GM12801 (cell line): ENCODE measurements at regions not wholly inside any gene's neighbourhood (a gene's known extent, or its start where the extent isn't known, plus 50 kb on each side); places are given as distances from the start of the nearest gene placed in this dataset.

ENCODE experiments used
- TF ChIP-seq, protein P1 (sequence below): IDR thresholded peaks from one replicate; pipeline ENCODE4 v1.5.1; 2011; ENCODE audit warnings: control low read depth; ENCODE audit not compliant: insufficient read length; ENCODE audit errors: extremely low read depth

DNA sequence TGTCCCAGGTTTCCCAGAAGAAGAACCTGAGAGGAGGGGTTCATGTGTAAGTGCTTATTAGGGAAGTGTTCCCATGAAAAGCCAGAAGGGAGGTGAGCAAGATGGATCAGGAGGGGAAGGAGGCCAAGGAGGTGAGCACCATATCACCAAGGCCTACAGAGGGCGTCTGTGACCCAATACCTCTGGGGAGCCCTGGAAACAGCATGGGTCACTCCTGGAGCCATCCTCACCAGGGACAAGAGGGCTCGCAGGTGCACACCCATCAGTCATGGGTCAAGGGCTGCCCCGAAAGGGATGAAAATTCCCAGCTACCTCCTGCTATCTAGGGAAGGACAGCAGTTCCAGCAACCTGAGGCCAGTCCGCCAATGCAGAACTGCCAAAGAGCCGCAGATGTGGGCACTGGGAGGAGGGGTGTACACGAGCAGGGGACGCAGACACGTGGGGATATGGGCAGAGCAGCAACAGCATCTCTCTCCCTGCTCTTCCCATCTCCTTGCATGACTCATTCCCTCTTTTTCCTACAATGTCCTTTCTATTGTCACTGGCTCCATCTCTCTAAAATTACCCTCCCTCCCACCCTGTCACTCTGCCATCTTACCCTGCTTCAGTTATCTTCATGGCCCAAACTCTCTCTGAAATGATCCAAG, 167.6 kb upstream of the FSTL4 start:
- TF ChIP-seq, protein P1, sequence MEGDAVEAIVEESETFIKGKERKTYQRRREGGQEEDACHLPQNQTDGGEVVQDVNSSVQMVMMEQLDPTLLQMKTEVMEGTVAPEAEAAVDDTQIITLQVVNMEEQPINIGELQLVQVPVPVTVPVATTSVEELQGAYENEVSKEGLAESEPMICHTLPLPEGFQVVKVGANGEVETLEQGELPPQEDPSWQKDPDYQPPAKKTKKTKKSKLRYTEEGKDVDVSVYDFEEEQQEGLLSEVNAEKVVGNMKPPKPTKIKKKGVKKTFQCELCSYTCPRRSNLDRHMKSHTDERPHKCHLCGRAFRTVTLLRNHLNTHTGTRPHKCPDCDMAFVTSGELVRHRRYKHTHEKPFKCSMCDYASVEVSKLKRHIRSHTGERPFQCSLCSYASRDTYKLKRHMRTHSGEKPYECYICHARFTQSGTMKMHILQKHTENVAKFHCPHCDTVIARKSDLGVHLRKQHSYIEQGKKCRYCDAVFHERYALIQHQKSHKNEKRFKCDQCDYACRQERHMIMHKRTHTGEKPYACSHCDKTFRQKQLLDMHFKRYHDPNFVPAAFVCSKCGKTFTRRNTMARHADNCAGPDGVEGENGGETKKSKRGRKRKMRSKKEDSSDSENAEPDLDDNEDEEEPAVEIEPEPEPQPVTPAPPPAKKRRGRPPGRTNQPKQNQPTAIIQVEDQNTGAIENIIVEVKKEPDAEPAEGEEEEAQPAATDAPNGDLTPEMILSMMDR, result no peak

DNA sequence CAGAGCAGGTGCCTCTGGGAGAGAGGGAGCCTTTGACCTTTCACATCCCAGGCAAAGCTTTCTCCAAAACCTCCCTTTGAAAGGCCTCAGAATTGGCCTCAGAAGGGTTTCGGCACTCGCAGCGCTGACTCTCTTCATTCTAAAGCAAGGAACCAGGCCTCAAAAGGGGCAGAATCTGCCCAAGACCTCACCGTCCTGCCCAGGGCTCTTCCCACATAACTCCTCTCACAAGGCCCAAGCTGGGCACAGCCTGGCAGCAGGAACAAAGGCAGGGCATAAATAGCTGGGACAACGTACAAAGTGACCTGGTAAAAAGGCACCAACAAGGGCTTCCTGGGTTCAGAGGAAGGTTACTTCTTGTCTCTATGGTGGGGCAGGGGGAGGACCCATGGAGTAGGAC, 166.3 kb upstream of the FSTL4 start:
- TF ChIP-seq, protein P1, result no peak

DNA sequence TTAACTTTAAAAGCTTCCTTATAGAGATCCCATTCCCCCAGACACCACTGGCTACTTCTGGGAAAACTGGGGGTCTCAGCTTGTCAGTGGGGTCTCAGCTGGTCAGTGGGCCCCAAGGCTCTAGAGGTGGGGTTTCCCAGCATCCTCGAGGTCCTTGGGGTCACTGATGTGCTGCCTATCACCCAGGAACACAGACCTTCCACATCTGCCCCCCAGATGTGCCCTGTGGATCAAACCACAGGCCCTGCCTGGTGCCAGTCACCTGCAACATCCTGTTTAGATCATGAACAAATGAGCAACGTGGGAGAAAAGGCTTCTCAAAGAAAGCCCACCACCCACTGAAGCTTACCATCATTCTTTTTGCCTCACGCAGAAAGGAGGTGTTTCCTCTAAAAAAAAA, 165.6 kb upstream of the FSTL4 start:
- TF ChIP-seq, protein P1, result no peak

DNA sequence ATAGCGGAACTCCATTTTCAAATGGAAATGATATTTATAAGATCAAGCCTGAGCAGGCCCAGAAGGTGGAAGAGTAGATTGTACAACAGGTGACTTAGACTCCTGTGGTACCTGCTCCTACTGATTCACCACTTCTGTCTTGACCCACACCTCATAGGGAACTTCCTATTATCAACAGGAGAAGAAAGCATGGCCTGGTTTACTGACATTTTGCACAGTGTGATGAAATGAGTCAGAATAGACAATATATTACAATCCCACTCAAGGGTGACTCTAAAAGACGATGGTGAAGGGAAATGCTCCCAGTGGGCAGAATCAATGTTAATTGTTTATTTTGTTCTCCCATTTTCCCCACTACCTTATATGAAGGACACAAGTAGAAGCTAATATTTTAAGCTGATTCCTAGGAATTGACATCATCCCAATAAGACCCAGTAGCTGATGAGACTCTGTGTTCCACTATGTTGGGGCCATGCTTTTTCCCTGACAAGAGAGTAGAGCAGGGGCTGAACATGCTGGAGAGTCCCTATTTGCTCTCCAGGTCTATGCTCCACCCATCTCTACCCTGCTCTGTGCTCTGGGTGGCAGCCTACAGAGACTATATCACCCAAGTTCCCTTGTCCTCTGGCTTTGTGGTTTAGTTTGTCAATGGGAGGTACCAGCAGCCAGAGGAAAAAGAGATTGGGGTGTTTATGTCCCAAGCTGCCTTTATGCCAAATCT, 163.4 kb upstream of the FSTL4 start:
- TF ChIP-seq, protein P1, result no peak

DNA sequence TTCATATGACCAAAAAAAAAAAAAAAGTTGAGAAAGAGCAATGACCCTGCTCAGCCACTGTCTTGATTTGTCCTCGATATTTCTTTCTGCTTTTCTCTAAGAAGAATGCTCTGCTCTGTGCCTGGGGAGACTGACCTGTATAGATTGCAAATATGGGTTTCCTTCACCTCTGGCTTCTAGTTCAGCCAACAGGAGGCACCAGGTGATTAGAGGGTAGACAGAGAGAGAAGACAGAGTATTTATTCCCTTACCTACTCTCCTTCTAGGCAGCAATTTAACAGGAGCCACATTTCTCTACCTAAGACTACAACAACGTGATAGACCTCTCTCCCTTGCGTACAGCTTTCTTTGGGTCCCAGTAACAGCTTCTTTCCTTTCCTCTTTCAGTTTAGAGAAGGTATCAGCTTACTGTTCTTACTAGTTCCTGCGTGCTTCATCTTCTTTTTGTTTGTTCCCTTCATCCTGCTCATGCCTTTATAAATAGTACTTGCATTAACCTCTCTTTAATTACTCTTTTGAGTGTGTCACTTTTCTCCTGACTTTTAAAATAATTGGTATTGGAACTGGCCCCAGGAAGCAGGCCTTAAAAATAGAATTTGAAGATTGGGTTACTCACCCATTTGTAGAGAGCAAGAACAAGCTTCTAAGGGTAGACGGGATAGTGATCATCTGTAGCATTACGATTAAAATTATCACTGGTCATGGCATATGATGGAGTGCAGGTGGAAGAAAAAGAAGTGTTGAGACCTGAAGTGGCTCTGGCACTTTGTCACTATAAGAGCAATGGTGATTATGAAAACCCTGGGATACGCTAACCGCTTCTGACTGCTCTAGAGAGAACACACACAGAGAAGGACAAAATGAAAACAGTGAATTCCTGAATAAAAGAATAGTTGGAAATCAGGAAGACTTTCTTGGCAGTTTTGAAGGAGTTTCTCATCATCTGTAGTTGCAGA, 161.2 kb upstream of the FSTL4 start:
- TF ChIP-seq, protein P1, result no peak

DNA sequence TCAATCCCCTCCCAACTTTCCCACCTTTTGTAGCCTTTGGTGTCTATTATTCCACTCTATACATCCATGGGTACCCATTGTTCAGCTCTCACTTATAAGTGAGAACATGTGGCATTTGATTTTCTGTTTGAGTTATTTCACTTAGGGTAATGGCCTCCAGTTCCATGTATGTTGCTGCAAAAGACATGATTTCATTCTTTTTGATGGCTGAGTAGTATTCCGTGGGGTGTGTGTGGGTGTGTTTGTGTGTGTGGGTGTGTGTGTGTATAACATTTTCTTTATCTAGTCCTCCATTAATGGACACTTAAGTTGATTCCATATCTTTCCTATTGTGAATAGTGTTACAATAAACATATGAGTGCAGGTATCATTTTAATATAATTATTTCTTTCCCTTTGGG, 157.5 kb upstream of the FSTL4 start:
- TF ChIP-seq, protein P1, result no peak

DNA sequence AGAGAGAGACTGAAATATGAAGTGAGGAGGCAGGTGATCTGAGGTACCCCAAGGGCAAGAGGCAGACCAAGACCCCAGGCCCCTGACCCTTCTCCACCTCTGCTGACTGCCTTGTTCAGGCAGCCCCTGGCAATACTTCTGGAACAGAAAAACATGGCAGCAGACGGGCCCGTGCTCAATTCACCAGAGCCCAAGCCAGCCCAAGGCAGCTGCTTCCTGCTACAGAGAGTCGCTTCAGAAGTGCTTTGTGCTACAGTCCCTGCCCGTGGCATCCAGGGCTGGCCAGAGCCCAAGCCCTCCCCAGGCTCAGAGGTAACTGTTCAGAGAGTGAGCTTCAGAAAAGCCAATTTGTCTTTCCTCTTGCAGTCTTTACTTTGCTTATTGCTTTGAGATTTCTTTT, 151.4 kb upstream of the FSTL4 start:
- TF ChIP-seq, protein P1, result no peak
